Mesendoderm (in vitro differentiated cells): ENCODE measurements at regions not wholly inside any gene's neighbourhood (a gene's known extent, or its start where the extent isn't known, plus 50 kb on each side); places are given as distances from the start of the nearest gene placed in this dataset.

ENCODE experiments used
- DNase-seq: peaks from one replicate; pipeline ENCODE4 v3.0.0; 2013
- H2AK5ac ChIP-seq: 2 replicates; pipeline ENCODE4 v1.6.1; 2013; ENCODE audit warnings: low read length, inconsistent platforms
- H2BK120ac ChIP-seq: 2 replicates; pipeline ENCODE4 v1.6.1; 2013; ENCODE audit warnings: low read depth, mild to moderate bottlenecking, low read length, moderate library complexity, mixed read lengths
- H2BK15ac ChIP-seq: replicated peaks from 2 replicates; pipeline ENCODE4 v1.6.1; 2013; ENCODE audit warnings: low read depth, mild to moderate bottlenecking, moderate library complexity
- H2BK5ac ChIP-seq: 2 replicates; pipeline ENCODE4 v1.6.1; 2013; ENCODE audit warnings: low read length, inconsistent platforms
- H3K18ac ChIP-seq: 2 replicates; pipeline ENCODE4 v1.6.1; 2013; ENCODE audit warnings: mild to moderate bottlenecking, low read length, mixed read lengths
- H3K23ac ChIP-seq: one replicate; pipeline ENCODE4 v1.6.1; 2013; ENCODE audit warnings: low read length
- H3K27ac ChIP-seq: 2 replicates; pipeline ENCODE4 v1.5.1; 2013; ENCODE audit warnings: low read depth, mild to moderate bottlenecking, inconsistent platforms, low read length, moderate library complexity
- H3K27me3 ChIP-seq: 2 replicates; pipeline ENCODE4 v1.6.1; 2013; ENCODE audit warnings: low read length, control low read depth, mild to moderate bottlenecking, inconsistent platforms; ENCODE audit not compliant: insufficient read depth, poor library complexity
- H3K36me3 ChIP-seq: 2 replicates; pipeline ENCODE4 v1.6.1; 2013; ENCODE audit warnings: low read length, inconsistent platforms; ENCODE audit not compliant: control insufficient read depth, insufficient read depth
- H3K4ac ChIP-seq: one replicate; pipeline ENCODE4 v1.6.1; 2013; ENCODE audit warnings: low read depth, mild to moderate bottlenecking, low read length, moderate library complexity
- H3K4me1 ChIP-seq: 2 replicates; pipeline ENCODE4 v1.6.1; 2013; ENCODE audit warnings: low read depth, low read length, inconsistent platforms; ENCODE audit not compliant: control insufficient read depth
- H3K4me2 ChIP-seq: 2 replicates; pipeline ENCODE4 v1.6.1; 2013; ENCODE audit warnings: low read length
- H3K4me3 ChIP-seq: 2 replicates; pipeline ENCODE4 v1.5.1; 2013; ENCODE audit warnings: mild to moderate bottlenecking, low read length
- H3K56ac ChIP-seq: one replicate; pipeline ENCODE4 v1.6.1; 2013; ENCODE audit warnings: low read length
- H3K79me1 ChIP-seq: 2 replicates; pipeline ENCODE4 v1.6.1; 2013; ENCODE audit warnings: low read length, inconsistent platforms
- H3K79me2 ChIP-seq: 2 replicates; pipeline ENCODE4 v1.6.1; 2013; ENCODE audit warnings: mild to moderate bottlenecking, low read length; ENCODE audit not compliant: control insufficient read depth, insufficient read depth
- H3K9ac ChIP-seq: 2 replicates; pipeline ENCODE4 v1.6.1; 2013; ENCODE audit warnings: low read length, inconsistent platforms
- H4K5ac ChIP-seq: one replicate; pipeline ENCODE4 v1.6.1; 2013; ENCODE audit warnings: low read length
- H4K8ac ChIP-seq: one replicate; pipeline ENCODE4 v1.6.1; 2013; ENCODE audit warnings: low read depth, mild to moderate bottlenecking, control low read depth, low read length, moderate library complexity
- WGBS: extraction: QIAGEN DNeasy Blood & Tissue Kit; methylation state at CpG from one replicate; pipeline ENCODE4 v1.1.7; 2013; ENCODE audit warnings: low lambda C conversion rate, missing lambda C conversion rate; ENCODE audit not compliant: insufficient coverage; ENCODE audit errors: extremely low coverage; 5-methylcytosine and 5-hydroxymethylcytosine counted together

GRCh38 chr1:191174298-191174697, 696.6 kb upstream of the BRINP3 start:
- Histone ChIP-seq H4K8ac (no peak overlapping the region), H3K4me1 (no peaks in the 10 kb centered on the region), H2BK120ac (no peak overlapping the region), H3K79me1 (no peaks in the 10 kb centered on the region), H2BK5ac (no peak overlapping the region), H3K23ac (no peak overlapping the region), H3K27me3 (no peaks in the 10 kb centered on the region), H3K4me2 (no peak overlapping the region), H3K27ac (no peak overlapping the region), H3K9ac (no peak overlapping the region), H3K79me2 (no peaks in the 10 kb centered on the region), H4K5ac (no peak overlapping the region), H3K36me3 (no peaks in the 10 kb centered on the region), H3K18ac (no peak overlapping the region), H3K4me3 (no peak overlapping the region), H3K4ac (no peak overlapping the region), H2BK15ac (no peak overlapping the region), H2AK5ac (no peak overlapping the region), H3K56ac (no peak overlapping the region)
- DNase-seq: peak; percentile 1
- WGBS: no CpG with 5 or more reads among the region's 1 CpG

GRCh38 chr1:191176131-191176530, 698.5 kb upstream of the BRINP3 start:
- H3K4me2 ChIP-seq: no peak overlapping the region
- H3K27ac ChIP-seq: no peak overlapping the region
- no CpG with 5 or more reads among the region's 1 CpG for WGBS
- H2BK15ac ChIP-seq: no peak overlapping the region
- H3K23ac ChIP-seq: no peak overlapping the region
- H3K18ac ChIP-seq: no peak overlapping the region
- H3K4me1 ChIP-seq: no peaks in the 10 kb centered on the region
- H3K27me3 ChIP-seq: no peaks in the 10 kb centered on the region
- H3K56ac ChIP-seq: no peak overlapping the region
- no peak overlapping the region for H3K4ac ChIP-seq
- H4K8ac ChIP-seq: no peak overlapping the region
- H4K5ac ChIP-seq: no peak overlapping the region
- H3K36me3 ChIP-seq: no peaks in the 10 kb centered on the region
- no peaks in the 10 kb centered on the region for H3K79me1 ChIP-seq
- DNase-seq: no peak
- H3K9ac ChIP-seq: no peak overlapping the region
- no peak overlapping the region for H2AK5ac ChIP-seq
- H3K4me3 ChIP-seq: no peak overlapping the region
- H2BK120ac ChIP-seq: no peak overlapping the region
- no peaks in the 10 kb centered on the region for H3K79me2 ChIP-seq
- H2BK5ac ChIP-seq: no peak overlapping the region

- Histone ChIP-seq H3K18ac (no peak overlapping the region), H3K4ac (no peak overlapping the region), H3K23ac (no peak overlapping the region), H2BK120ac (no peak overlapping the region), H2AK5ac (no peak overlapping the region), H3K4me2 (no peak overlapping the region), H3K4me3 (no peak overlapping the region), H2BK5ac (no peak overlapping the region), H3K27ac (no peak overlapping the region), H4K8ac (no peak overlapping the region), H3K79me2 (no peaks in the 10 kb centered on the region), H4K5ac (no peak overlapping the region), H3K56ac (no peak overlapping the region), H2BK15ac (no peak overlapping the region), H3K4me1 (no peaks in the 10 kb centered on the region), H3K36me3 (no peaks in the 10 kb centered on the region), H3K9ac (no peak overlapping the region), H3K27me3 (no peaks in the 10 kb centered on the region), H3K79me1 (no peaks in the 10 kb centered on the region)
- WGBS: no CpG with 5 or more reads among the region's 2 CpGs
- DNase-seq: no peak
Observed at GRCh38 chr1:191206513-191207207, 729.0 kb upstream of the BRINP3 start.

DNA sequence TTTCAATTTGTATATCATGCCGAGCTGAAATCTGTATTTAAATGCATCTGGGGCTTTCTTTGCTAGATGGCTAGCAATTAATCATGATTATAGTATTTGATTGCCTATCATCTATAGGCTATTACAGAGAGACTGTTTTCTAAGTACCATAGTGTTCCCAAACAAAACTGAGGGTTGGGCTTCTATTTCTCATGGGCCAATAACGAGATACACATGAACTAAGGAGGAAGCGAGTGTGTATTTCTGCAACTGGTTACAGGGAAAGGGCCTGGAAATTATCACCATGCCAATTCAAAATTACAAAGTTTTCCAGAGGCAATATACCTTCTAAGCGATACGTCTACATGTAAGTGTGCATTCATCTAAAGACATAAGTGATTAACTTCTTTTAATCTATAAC, 744.5 kb upstream of the BRINP3 start:
- H3K23ac ChIP-seq: no peak overlapping the region
- H2BK120ac ChIP-seq: no peak overlapping the region
- no peak overlapping the region for H3K18ac ChIP-seq
- no CpG with 5 or more reads among the region's 5 CpGs for WGBS
- no peaks in the 10 kb centered on the region for H3K27me3 ChIP-seq
- H3K4me1 ChIP-seq: peaks cover 4% of the 10 kb centered on the region
- H2AK5ac ChIP-seq: no peak overlapping the region
- no peaks in the 10 kb centered on the region for H3K79me2 ChIP-seq
- H3K56ac ChIP-seq: no peak overlapping the region
- H2BK15ac ChIP-seq: no peak overlapping the region
- H3K4me2 ChIP-seq: no peak overlapping the region
- H3K4me3 ChIP-seq: no peak overlapping the region
- H4K5ac ChIP-seq: no peak overlapping the region
- no peak for DNase-seq
- no peak overlapping the region for H3K4ac ChIP-seq
- no peak overlapping the region for H3K9ac ChIP-seq
- H3K36me3 ChIP-seq: no peaks in the 10 kb centered on the region
- H4K8ac ChIP-seq: no peak overlapping the region
- no peak overlapping the region for H3K27ac ChIP-seq
- no peaks in the 10 kb centered on the region for H3K79me1 ChIP-seq
- H2BK5ac ChIP-seq: no peak overlapping the region

DNA sequence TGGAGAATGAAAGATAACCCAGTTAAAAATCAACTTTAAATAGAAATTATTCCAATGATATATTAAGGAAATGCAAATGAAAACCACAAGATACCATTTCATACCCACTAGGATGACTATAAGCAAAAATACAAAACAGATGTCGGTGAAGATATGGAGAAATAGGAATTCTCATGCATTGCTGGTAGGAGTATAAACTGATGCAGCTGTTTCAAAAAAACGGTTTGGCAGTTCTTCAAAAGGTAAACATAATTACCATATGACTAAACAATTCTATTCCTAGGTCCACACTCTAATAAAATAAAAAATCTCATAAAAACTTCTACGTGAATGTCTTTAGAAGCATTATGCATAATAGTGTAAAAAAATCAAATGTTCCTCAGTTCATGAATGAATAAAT, 763.3 kb upstream of the BRINP3 start:
- no peak for DNase-seq
- H2AK5ac ChIP-seq: no peak overlapping the region

More for the DNA sequence above, 763.3 kb upstream of the BRINP3 start:
- Histone ChIP-seq H3K4me3 (no peak overlapping the region), H3K27ac (no peak overlapping the region), H3K9ac (no peak overlapping the region), H3K79me1 (no peaks in the 10 kb centered on the region), H3K79me2 (no peaks in the 10 kb centered on the region), H3K4ac (no peak overlapping the region), H3K4me1 (no peaks in the 10 kb centered on the region), H2BK5ac (no peak overlapping the region), H3K27me3 (no peaks in the 10 kb centered on the region), H3K4me2 (no peak overlapping the region), H3K56ac (no peak overlapping the region), H3K23ac (no peak overlapping the region), H2BK15ac (no peak overlapping the region), H2BK120ac (no peak overlapping the region), H4K8ac (no peak overlapping the region), H3K36me3 (no peaks in the 10 kb centered on the region), H3K18ac (no peak overlapping the region), H4K5ac (no peak overlapping the region)
- no CpG with 5 or more reads among the region's 3 CpGs for WGBS
